Mesodermal cell (in vitro differentiated cells): ENCODE measurements at regions not wholly inside any gene's neighbourhood (a gene's known extent, or its start where the extent isn't known, plus 50 kb on each side); places are given as distances from the start of the nearest gene placed in this dataset.

Experiments
- H3K27ac ChIP-seq: 2 replicates; pipeline ENCODE4 v1.7.0; 2013; ENCODE audit warnings: mild to moderate bottlenecking, low read depth, low read length, moderate library complexity; ENCODE audit not compliant: severe bottlenecking
- H3K36me3 ChIP-seq: 2 replicates; pipeline ENCODE4 v1.7.1; 2013; ENCODE audit warnings: mild to moderate bottlenecking, low read length, moderate library complexity; ENCODE audit not compliant: control insufficient read depth, insufficient read depth
- H3K4me1 ChIP-seq: one replicate; pipeline ENCODE4 v1.7.1; 2013; ENCODE audit warnings: mild to moderate bottlenecking, low read length; ENCODE audit not compliant: insufficient read depth, control insufficient read depth, poor library complexity, severe bottlenecking
- H3K4me3 ChIP-seq: 2 replicates; pipeline ENCODE4 v1.7.0; 2013; ENCODE audit warnings: low read length, control low read depth, mild to moderate bottlenecking; ENCODE audit not compliant: insufficient read depth, poor library complexity, severe bottlenecking; ENCODE audit errors: extremely low read depth
- H3K9me3 ChIP-seq: 2 replicates; pipeline ENCODE4 v1.7.1; 2013; ENCODE audit warnings: mild to moderate bottlenecking, low read length, moderate library complexity; ENCODE audit not compliant: control insufficient read depth
- WGBS, 2 experiments: methylation state at CpG; one replicate each; pipeline ENCODE4 v1.1.5; 2013; ENCODE audit warnings: missing lambda C conversion rate in 2 of 2; ENCODE audit not compliant: insufficient coverage in 2 of 2; 5-methylcytosine and 5-hydroxymethylcytosine counted together

DNA sequence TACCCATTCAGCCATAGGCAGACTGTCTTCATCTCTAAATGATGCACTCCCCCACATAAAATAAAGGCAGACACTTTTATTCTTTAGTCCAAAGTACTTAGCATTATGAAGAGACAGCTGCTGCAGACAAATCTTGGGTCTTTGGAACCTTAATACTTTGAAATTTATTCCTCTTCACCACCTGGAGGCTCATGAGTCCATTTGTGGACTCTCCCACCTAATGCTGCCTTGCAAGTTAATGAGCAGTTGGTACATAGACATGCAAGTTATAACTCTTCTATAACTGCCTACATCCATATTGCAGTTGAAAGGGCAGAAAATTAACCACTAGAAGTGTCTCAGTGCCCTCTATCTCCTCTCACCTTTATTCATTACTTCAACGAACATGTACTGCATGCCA is 118.6 kb upstream of the CPEB2 start:
- Histone ChIP-seq H3K36me3 (no peaks in the 10 kb centered on the region), H3K4me3 (no peak overlapping the region), H3K4me1 (no peaks in the 10 kb centered on the region), H3K27ac (no peak overlapping the region), H3K9me3 (no peaks in the 10 kb centered on the region)
- WGBS, 2 experiments: 100% methylated on average over 1 of the region's 1 CpG; no CpG with 5 or more reads in 1 of the 2 experiments

DNA sequence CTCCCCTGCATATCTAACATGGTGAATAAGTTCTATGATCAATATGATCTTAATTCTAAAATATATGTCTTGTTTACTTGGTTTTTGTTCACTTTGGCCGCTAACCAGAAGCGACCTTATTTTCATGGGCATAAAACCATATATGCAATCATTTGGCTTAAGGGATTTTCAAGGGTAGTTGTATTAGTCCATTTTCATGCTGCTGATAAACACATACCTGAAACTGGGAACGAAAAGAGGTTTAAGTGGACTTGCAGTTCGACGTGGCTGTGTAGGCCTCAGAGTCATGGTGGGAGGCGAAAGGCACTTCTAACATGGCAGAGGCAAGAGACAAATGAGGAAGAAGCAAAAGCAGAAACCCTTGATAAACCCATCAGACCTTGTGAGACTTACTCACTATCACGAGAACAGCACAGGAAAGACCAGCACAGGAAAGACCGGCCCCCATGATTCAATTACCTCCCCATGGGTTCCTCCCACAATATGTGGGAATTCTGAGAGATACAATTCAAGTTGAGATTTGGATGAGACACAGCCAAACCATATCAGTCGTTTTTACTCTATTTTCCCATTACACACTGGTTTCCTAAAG is 114.3 kb upstream of the CPEB2 start:
- 92 to 97% methylated on average over 4 to 5 of the region's 9 CpGs for WGBS, 2 experiments
- H3K4me1 ChIP-seq: no peaks in the 10 kb centered on the region
- no peak overlapping the region for H3K27ac ChIP-seq
- no peak overlapping the region for H3K4me3 ChIP-seq
- H3K36me3 ChIP-seq: no peaks in the 10 kb centered on the region
- no peaks in the 10 kb centered on the region for H3K9me3 ChIP-seq

DNA sequence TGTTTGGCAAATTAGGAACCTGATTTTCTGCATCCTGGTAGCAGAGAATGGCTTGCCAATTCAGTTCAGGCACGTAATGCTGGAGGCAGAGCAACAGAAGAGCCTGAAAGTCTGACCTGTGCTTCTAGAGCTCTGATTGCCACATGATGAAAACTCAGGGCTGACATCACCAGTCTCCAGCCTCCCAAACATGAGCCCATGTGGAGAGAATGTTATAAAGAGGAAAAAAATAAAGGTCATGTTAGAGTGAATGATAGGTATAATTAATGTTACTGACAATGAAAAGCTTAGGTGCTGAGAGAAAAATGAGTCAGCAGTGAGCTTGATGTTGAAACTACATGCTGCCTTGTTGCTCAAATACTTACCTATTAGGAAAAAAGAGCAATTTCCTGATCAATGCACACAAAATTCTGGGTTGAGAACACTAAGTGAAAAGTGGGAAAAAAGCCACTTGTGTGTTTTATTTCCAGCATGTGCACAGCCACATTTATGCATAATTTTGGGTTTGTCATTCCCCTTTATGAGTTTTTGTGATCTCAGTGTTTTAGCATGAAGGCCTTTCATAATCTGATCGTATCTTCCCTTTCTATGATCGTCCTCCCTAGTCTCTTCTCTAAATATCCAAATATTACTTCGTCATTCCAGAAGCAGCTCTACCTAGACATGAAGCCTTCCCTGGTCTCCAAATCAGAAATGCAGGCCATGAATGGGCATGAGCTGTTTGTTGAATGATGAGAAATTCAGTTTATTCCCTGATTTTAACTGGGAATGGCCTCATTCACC is 113.3 kb upstream of the CPEB2 start:
- H3K36me3 ChIP-seq: no peaks in the 10 kb centered on the region
- no peak overlapping the region for H3K27ac ChIP-seq
- H3K4me1 ChIP-seq: no peaks in the 10 kb centered on the region
- H3K4me3 ChIP-seq: no peak overlapping the region
- H3K9me3 ChIP-seq: no peaks in the 10 kb centered on the region
- 78% methylated on average over 1 of the region's 4 CpGs; no CpG with 5 or more reads in 1 of the 2 experiments for WGBS, 2 experiments

DNA sequence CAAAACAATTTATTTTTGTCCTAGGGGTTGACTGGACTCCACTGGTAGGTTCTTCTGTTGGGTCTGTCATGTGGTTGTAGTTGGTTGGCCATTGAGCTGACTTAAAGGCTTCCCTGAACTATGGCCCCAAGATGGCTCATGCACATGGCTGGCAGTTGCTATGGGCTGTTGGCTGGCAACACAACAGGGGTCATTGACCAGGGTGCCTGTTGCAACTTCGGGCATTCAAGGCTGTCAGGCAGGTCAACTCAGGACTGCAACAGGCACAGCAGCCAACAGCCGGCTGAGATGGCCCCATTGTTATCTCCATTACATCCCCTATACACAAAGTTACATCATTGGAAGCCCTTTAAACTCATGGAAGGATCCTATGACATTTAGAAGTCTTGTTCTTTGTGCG is 109.7 kb upstream of the CPEB2 start:
- Histone ChIP-seq H3K4me1 (no peaks in the 10 kb centered on the region), H3K36me3 (no peaks in the 10 kb centered on the region), H3K4me3 (no peak overlapping the region), H3K27ac (no peak overlapping the region), H3K9me3 (no peaks in the 10 kb centered on the region)
- 92 to 96% methylated on average over 2 to 3 of the region's 3 CpGs for WGBS, 2 experiments

DNA sequence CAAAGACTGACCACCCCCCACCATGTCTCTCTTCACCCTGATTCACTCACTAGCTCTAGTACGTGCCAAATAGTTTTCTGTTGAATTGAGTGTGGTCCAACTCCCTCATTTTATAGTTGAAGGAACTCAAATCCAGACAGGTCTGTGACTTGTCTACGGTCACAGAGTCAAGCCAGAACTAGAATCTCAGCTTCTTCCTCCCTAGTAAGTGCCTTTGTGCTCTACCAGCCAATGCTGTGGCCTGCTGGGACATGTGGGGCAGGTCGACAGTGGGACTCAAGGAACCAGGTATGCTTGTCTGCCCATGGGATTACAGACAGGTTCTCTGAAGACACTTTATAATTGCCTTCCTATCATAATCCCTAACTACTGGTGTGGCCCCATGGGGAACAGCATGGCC is 108.6 kb upstream of the CPEB2 start:
- Histone ChIP-seq H3K36me3 (no peaks in the 10 kb centered on the region), H3K27ac (no peak overlapping the region), H3K9me3 (no peaks in the 10 kb centered on the region), H3K4me1 (no peaks in the 10 kb centered on the region), H3K4me3 (no peak overlapping the region)
- WGBS, 2 experiments: 79 to 83% methylated on average over 2 of the region's 3 CpGs

DNA sequence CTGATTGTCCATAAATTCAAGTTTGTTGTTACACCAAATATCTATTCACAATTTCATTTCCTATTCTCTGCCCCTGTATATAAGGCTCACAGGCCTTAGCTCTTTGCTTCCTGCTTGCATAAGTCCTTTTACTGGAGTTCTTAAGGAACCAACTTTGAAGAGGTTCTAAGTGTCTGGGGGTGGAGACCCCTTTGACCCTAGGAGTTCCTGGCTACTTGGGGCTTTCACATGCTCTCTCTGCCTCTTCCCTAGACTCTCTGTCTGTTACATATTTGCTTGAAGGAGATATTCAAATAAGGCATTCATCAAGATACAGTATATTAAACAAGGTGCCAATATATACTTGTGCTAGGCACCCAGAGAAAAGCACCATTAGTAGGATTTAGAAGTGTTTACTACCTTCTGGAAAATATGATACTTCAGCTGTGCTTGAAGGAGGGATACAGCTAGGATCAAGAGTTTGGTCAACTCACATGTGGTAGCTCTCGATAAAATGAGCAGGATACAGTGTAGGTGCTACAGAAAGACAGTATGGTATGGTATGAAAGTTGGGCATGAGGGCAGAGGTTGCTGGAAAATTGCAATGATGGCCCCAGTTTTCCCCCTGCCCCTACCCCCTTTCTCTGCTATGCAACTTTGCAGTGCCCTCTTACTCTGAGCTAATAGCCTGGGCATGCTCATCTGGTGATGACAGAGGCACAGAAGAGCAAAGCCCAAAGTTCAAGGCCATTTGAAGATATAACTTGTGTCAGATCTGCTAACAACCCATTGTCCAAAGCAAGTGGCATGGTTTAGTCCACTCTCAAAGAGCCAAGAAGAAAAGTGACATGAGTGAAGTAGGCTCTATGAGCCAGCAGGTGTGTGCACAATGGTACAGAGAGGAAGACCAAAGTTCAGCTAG is 107.6 kb upstream of the CPEB2 start:
- Histone ChIP-seq H3K4me1 (no peaks in the 10 kb centered on the region), H3K4me3 (no peak overlapping the region), H3K27ac (no peak overlapping the region), H3K9me3 (no peaks in the 10 kb centered on the region), H3K36me3 (no peaks in the 10 kb centered on the region)
- WGBS, 2 experiments: 88% methylated on average over 1 of the region's 1 CpG; no CpG with 5 or more reads in 1 of the 2 experiments

DNA sequence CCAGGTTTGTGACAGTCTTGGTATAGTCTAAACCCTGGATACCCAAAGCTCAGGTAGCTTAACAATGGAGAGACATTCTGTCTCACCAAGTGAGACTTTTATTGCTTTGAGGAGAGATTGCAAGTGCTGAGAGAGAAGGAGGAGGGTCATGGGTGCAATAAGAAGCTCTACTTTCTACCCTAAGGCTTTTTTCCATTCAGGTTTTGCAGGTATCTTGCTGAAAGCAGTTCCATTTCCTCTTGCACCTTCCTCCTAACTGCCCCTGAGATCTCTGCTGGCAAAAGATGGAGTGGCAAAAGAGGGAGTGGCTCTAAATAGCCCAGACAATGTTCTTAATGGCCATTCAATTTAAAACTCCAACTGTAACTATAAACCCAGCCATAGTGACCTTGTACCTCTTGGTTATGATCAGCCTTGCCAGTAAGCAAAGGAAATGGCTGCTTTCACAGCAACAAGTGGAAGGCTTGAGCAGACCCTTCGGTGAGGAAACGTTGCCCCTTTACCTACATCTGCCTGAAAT is 105.6 kb upstream of the CPEB2 start:
- Histone ChIP-seq H3K4me1 (no peaks in the 10 kb centered on the region), H3K9me3 (no peaks in the 10 kb centered on the region), H3K27ac (no peak overlapping the region), H3K4me3 (no peak overlapping the region), H3K36me3 (no peaks in the 10 kb centered on the region)
- WGBS, 2 experiments: 80 to 100% methylated on average over 1 of the region's 2 CpGs

DNA sequence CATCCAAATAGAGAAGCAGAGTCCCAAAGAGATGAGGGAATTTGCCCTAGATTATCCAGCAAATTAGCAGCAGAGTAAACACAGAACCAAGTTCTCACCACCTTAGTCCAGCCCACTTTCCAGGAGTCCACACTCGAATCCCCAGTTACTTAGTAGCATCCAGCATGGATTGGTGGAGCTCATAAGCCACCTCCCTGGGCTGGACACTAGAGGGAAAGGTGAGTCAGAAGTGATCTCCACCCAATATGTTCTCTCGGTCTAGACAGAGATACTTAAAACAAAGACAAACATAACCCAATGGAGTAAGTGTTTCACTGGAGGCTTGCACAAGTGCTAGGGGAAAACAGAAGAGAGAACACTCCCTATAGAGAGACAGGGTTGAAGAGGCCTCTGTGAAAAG is 105.1 kb upstream of the CPEB2 start:
- Histone ChIP-seq H3K9me3 (no peaks in the 10 kb centered on the region), H3K27ac (no peak overlapping the region), H3K4me1 (no peaks in the 10 kb centered on the region), H3K4me3 (no peak overlapping the region), H3K36me3 (no peaks in the 10 kb centered on the region)
- whole genome bisulfite sequencing, 2 experiments: no CpG with 5 or more reads among the region's 2 CpGs

DNA sequence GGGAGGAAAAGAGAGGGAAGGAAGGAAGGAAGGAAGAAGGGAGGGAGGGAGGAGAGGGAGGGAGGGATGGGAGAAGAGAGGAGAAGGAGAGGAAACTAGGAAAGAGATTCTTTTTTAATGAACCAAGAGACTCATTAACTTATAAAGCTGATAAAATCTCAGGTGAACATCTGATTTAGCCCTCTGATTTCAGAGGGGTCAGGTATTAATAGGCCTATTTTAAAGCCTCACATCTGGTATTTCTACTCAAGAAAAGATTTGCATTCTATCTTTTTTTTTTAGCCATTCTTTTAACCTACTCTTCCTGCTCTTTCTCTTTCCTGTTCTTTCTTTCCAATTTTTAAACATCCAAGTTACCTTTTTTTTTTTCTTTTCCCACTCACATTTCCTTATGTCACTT is 103.3 kb upstream of the CPEB2 start:
- H3K4me3 ChIP-seq: no peak overlapping the region
- H3K4me1 ChIP-seq: no peaks in the 10 kb centered on the region
- no peak overlapping the region for H3K27ac ChIP-seq
- H3K36me3 ChIP-seq: no peaks in the 10 kb centered on the region
- H3K9me3 ChIP-seq: no peaks in the 10 kb centered on the region

DNA sequence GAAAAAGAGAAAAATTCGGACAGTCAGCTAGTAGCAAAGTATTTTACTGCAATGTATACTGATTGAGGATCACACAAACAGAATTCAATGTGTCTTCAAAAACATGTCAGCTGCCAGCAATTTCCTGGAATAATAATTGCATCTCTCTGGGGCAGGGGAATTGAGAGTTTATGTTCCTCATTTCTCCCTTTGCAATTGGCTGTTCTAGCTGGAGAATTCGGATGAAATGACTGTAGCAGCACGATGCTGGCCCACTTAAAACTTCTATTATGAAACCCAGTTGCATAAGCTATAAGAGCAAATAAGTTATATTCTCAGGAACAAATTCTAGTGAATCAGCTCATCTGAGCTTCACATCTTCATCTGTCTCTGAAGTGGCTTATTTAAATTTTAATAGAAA is 99.9 kb upstream of the CPEB2 start:
- 76% methylated on average over 2 of the region's 3 CpGs; no CpG with 5 or more reads in 1 of the 2 experiments for WGBS, 2 experiments
- H3K9me3 ChIP-seq: no peaks in the 10 kb centered on the region
- no peak overlapping the region for H3K27ac ChIP-seq
- no peak overlapping the region for H3K4me3 ChIP-seq
- no peaks in the 10 kb centered on the region for H3K36me3 ChIP-seq
- no peaks in the 10 kb centered on the region for H3K4me1 ChIP-seq
